NCI-H774 (cell line): ENCODE measurements at regions not wholly inside any gene's neighbourhood (a gene's known extent, or its start where the extent isn't known, plus 50 kb on each side); places are given as distances from the start of the nearest gene placed in this dataset.

Experiments
- DNase-seq: peaks from one replicate; lab custom pipeline; 2025; lab: John Stamatoyannopoulos, UW

GRCh38 chr4:129883996-129884395, 788.0 kb downstream of the C4orf33 start:
- no peak for DNase-seq

GRCh38 chr4:129897111-129897510, 801.2 kb downstream of the C4orf33 start:
- DNase-seq: no peak

GRCh38 chr4:129899849-129900248, 803.9 kb downstream of the C4orf33 start:
- no peak for DNase-seq

- no peak for DNase-seq
Observed at GRCh38 chr4:129900430-129900953, 804.5 kb downstream of the C4orf33 start.

GRCh38 chr4:129901205-129901604, 805.3 kb downstream of the C4orf33 start:
- DNase-seq: no peak

- no peak for DNase-seq
Observed at GRCh38 chr4:129903861-129904260, 807.9 kb downstream of the C4orf33 start.

- no peak for DNase-seq
Observed at GRCh38 chr4:129905256-129905655, 809.3 kb downstream of the C4orf33 start.

- no peak for DNase-seq
Observed at GRCh38 chr4:129908117-129908516, 812.2 kb downstream of the C4orf33 start.

GRCh38 chr4:129916991-129917390, 821.0 kb downstream of the C4orf33 start:
- DNase-seq: no peak

- no peak for DNase-seq
Observed at GRCh38 chr4:129917651-129918050, 821.7 kb downstream of the C4orf33 start.

- DNase-seq: no peak
Observed at GRCh38 chr4:129926936-129927335, 831.0 kb downstream of the C4orf33 start.

- no peak for DNase-seq
Observed at GRCh38 chr4:129929052-129929451, 833.1 kb downstream of the C4orf33 start.

GRCh38 chr4:129929984-129930383, 834.0 kb downstream of the C4orf33 start:
- DNase-seq: no peak

- no peak for DNase-seq
Observed at GRCh38 chr4:129950217-129950616, 854.3 kb downstream of the C4orf33 start.

- no peak for DNase-seq
Observed at GRCh38 chr4:129966175-129966574, 870.2 kb downstream of the C4orf33 start.

GRCh38 chr4:129968366-129968765, 872.4 kb downstream of the C4orf33 start:
- no peak for DNase-seq

- no peak for DNase-seq
Observed at GRCh38 chr4:129968778-129969177, 872.8 kb downstream of the C4orf33 start.

GRCh38 chr4:129970801-129971200, 874.8 kb downstream of the C4orf33 start:
- no peak for DNase-seq

- no peak for DNase-seq
Observed at GRCh38 chr4:129971419-129971818, 875.5 kb downstream of the C4orf33 start.

- DNase-seq: no peak
Observed at GRCh38 chr4:129972257-129972656, 876.3 kb downstream of the C4orf33 start.

GRCh38 chr4:129974730-129975129, 878.8 kb downstream of the C4orf33 start:
- no peak for DNase-seq

- no peak for DNase-seq
Observed at GRCh38 chr4:129978315-129978714, 882.4 kb downstream of the C4orf33 start.

- no peak for DNase-seq
Observed at GRCh38 chr4:129988957-129989356, 893.0 kb downstream of the C4orf33 start.

GRCh38 chr4:129994715-129995114, 898.8 kb downstream of the C4orf33 start:
- DNase-seq: no peak
